ENCODE measurements at regions not wholly inside any gene's neighbourhood (a gene's known extent, or its start where the extent isn't known, plus 50 kb on each side); places are given as distances from the start of the nearest gene placed in this dataset.
A peak's percentile ranks its signal among the peaks of the same experiment; 100 is the strongest.

DNA sequence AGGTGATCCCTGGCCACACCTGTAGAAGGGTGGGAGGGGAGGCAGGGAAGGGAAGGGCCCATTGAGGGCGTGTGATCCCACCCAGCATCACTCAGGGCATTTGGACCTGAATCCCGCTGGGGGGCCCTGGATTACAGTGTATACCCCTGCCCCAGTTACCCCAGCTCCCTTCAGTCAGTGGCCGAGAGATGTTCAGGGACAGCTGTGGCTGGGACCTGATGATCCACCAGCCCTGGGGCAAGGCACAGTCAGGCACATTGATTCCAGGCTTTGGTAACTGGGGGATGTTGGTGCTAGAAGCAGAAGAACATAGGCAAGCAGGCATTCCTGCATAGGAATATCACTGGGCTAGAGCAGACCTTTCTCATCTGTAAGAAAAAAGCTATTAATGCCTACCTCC is 170.3 kb downstream of the FOXL1 start:
- intact Hi-C loops (cut with DNase I), result no loop called here
- DNase-seq (no peak), ATAC-seq (no peak)
- no peak overlapping the region for H3K4me3 ChIP-seq
- H3K27ac ChIP-seq, result no peak overlapping the region
- H3K27me3 ChIP-seq, result peaks cover 0 to 20% of the 10 kb centered on the region in 2 donors
- H3K4me1 ChIP-seq, result no peaks in the 10 kb centered on the region
- no peaks in the 10 kb centered on the region for H3K9me3 ChIP-seq
- TF ChIP-seq, protein P1, sequence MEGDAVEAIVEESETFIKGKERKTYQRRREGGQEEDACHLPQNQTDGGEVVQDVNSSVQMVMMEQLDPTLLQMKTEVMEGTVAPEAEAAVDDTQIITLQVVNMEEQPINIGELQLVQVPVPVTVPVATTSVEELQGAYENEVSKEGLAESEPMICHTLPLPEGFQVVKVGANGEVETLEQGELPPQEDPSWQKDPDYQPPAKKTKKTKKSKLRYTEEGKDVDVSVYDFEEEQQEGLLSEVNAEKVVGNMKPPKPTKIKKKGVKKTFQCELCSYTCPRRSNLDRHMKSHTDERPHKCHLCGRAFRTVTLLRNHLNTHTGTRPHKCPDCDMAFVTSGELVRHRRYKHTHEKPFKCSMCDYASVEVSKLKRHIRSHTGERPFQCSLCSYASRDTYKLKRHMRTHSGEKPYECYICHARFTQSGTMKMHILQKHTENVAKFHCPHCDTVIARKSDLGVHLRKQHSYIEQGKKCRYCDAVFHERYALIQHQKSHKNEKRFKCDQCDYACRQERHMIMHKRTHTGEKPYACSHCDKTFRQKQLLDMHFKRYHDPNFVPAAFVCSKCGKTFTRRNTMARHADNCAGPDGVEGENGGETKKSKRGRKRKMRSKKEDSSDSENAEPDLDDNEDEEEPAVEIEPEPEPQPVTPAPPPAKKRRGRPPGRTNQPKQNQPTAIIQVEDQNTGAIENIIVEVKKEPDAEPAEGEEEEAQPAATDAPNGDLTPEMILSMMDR (IDR thresholded peaks at IDR 0.05), result no peak
- no peaks in the 10 kb centered on the region for H3K36me3 ChIP-seq

GRCh38 chr16:86751076-86752030 is 173.0 kb downstream of the FOXL1 start:
- ATAC-seq, result no peak

DNA sequence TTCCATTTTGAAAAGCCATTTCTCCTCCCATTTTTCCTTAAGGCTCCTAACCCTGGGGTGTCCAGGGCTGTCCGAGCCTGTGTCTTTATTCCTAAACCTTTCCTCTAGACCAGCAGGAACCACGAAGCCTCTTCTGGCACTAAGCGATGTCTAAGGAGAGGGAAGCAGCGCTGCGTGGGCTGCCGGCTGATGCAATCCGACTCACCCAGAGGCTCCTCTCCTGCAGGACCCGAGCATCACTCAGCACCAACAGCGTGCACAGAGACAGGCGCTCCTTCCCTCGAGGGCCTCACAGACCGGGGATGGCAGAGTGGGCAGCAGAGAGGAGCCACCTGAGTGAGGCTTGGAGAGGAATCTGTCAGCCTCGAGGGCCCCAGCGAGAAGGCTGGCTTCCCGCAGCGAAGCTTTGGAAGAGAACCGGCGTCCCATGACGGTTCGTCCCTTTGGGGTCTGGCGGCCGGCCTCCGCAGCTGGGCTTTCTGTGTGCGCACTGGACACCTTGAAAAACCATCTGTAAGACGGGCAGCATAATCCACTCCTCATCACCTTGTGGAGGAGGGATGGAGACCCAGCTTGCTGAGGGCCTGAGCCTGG is 174.3 kb downstream of the FOXL1 start:
- no peak overlapping the region for H3K4me3 ChIP-seq
- no peak overlapping the region for H3K27ac ChIP-seq
- no peaks in the 10 kb centered on the region for H3K9me3 ChIP-seq
- intact Hi-C loops (cut with DNase I), result no loop called here
- peaks cover 0 to 48% of the 10 kb centered on the region in 2 donors for H3K27me3 ChIP-seq
- TF ChIP-seq, protein P1 (IDR thresholded peaks at IDR 0.05), result no peak
- H3K36me3 ChIP-seq, result no peaks in the 10 kb centered on the region
- no peak for ATAC-seq
- peak in 1 of 4 donors; percentile 76 for DNase-seq
- H3K4me1 ChIP-seq, result no peaks in the 10 kb centered on the region

More at GRCh38 chr16:86751076-86752030, 173.0 kb downstream of the FOXL1 start:
- intact Hi-C loops (cut with DNase I), result no loop called here
- DNase-seq, result no peak
- Histone ChIP-seq H3K36me3 (no peaks in the 10 kb centered on the region), H3K4me3 (no peak overlapping the region), H3K27ac (no peak overlapping the region), H3K4me1 (no peaks in the 10 kb centered on the region), H3K27me3 (peaks cover 0 to 38% of the 10 kb centered on the region in 2 donors), H3K9me3 (no peaks in the 10 kb centered on the region)
- TF ChIP-seq, protein P1 (IDR thresholded peaks at IDR 0.05), result no peak

DNA sequence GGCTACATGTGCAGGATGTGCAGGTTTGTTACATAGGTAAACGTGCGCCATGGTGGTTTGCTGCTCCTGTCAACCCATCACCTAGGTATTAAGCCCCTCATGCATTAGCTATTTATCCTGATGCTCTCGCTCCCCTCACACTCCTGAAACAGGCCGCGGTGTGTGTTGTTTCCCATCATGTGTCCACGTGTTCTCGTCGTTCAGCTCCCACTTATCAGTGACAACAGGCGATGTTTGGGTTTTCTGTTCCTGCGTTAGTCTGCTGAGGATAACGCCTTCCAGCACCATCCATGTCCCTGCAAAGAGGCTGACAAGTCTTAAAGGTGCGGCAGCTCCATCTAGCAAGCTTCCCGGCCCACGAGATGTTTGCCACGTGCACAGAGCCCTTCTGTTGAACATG is 175.1 kb downstream of the FOXL1 start:
- Histone ChIP-seq H3K27me3 (peaks cover 0 to 49% of the 10 kb centered on the region in 2 donors), H3K36me3 (no peaks in the 10 kb centered on the region), H3K4me3 (no peak overlapping the region), H3K9me3 (no peaks in the 10 kb centered on the region), H3K4me1 (no peaks in the 10 kb centered on the region), H3K27ac (no peak overlapping the region)
- no peak for DNase-seq
- intact Hi-C loops (cut with DNase I), result no loop called here
- ATAC-seq, result no peak
- TF ChIP-seq, protein P1 (IDR thresholded peaks at IDR 0.05), result no peak

DNA sequence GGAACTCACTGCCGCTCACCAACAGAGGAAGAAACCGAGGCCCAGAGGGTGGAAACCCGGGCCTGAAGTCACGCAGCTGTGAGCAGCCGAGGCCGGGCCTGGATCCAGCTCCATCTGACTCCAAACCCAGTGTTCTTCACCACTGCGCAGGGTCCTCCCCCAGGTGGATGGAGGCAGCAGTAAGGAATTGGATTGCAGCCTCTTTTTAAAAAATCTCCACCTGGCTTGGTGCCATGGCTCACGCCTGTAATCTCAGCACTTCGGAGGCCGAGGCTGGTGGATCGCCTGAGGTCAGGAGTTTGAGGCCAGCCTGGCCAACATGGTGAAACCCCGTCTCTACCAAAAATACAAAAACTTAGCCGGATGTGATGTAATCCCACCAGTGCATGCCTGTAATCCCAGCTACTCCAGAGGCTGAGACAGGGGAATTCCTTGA is 177.2 kb downstream of the FOXL1 start:
- no peak overlapping the region for H3K27ac ChIP-seq
- intact Hi-C loops (cut with DNase I), result no loop called here
- H3K9me3 ChIP-seq, result no peaks in the 10 kb centered on the region
- H3K4me3 ChIP-seq, result no peak overlapping the region
- TF ChIP-seq, protein P1 (IDR thresholded peaks at IDR 0.05), result no peak
- no peaks in the 10 kb centered on the region for H3K36me3 ChIP-seq
- ATAC-seq, result no peak
- no peaks in the 10 kb centered on the region for H3K4me1 ChIP-seq
- peaks cover 8 to 58% of the 10 kb centered on the region in 2 donors for H3K27me3 ChIP-seq
- peak in 1 of 4 donors; percentile 72 for DNase-seq
